ENCODE measurements at regions not wholly inside any gene's neighbourhood (a gene's known extent, or its start where the extent isn't known, plus 50 kb on each side); places are given as distances from the start of the nearest gene placed in this dataset.

DNA sequence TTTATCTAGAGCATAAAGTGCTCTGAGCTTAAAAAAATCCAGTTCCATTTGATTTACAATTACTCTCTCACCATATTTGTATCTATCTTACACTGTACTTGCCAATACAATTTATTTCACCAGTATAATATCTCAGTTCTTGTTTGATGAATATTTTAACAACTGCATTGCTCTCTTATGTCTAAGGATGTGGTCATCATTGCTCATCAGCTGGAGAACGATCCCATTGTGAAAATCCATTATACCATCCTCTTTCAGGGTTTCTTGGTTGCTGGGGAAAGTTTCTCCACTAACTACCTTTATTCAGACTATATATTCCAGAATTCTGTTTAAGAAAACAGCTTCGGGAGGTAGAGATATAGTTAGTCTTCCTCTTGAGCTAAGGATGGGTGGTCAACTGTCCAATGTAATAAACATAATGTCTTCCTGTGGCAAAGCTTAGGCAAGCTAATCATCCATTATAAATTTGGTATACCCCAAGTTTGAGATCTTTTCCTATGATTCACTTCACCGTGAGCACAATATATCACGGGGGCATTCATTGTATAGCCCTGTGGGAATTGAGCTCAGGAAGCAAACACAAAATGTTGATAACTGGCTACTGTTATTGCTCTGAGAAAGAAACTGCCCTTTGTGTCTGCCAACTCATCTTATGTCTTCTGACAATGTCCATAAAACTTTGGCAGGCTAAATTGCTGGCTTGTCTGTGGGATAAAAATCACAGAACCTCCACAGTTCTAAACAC lies 2361.9 kb downstream of the ARAP2 start:
- ATAC-seq (no peak), DNase-seq (no peak)
- in situ Hi-C loops (cut with MboI; ENCODE audit: low sequenced_read_pairs in 4 of 4) (no loop called here), intact Hi-C loops (cut with DNase I; ENCODE audit: low total_unique reads) (no loop called here)
- Histone ChIP-seq H3K27me3 (no peaks in the 10 kb centered on the region), H3K4me1 (no peaks in the 10 kb centered on the region), H3K36me3 (no peaks in the 10 kb centered on the region), H3K4me3 (no peak overlapping the region), H3K27ac (no peak overlapping the region), H3K9me3 (no peaks in the 10 kb centered on the region)
- no peak for TF ChIP-seq POLR2A (IDR thresholded peaks at IDR 0.05)
- TF ChIP-seq CTCF (IDR thresholded peaks at IDR 0.05 in 4 of 5, conservative IDR thresholded peaks at IDR 0.05 in 1 of 5), result no peak

DNA sequence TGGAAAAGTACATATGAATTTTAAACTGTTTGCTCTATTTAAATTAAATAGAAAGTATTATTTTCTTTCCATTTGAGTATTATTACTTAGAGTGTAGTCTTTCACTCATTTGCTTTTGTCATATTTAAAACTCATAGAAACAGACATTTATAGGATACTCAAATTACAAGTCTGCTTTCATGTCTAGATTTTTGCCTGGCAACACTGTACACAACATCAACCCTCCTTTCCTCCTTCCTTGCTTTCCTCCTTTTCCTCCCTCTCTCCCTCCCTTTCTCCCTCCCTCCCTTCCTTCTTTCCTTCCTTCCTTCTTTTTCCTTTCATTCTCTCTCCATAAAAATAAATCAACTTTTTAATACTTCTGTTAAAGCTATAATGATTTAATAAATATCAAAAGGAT lies 2361.2 kb downstream of the ARAP2 start:
- Histone ChIP-seq H3K27me3 (no peaks in the 10 kb centered on the region), H3K9me3 (no peaks in the 10 kb centered on the region), H3K27ac (no peak overlapping the region), H3K4me1 (no peaks in the 10 kb centered on the region), H3K4me3 (no peak overlapping the region), H3K36me3 (no peaks in the 10 kb centered on the region)
- intact Hi-C loops (cut with DNase I; ENCODE audit: low total_unique reads), result no loop called here
- no peak for ATAC-seq
- in situ Hi-C loops (cut with MboI; ENCODE audit: low sequenced_read_pairs in 4 of 4), result no loop called here
- TF ChIP-seq POLR2A (IDR thresholded peaks at IDR 0.05) (no peak), CTCF (IDR thresholded peaks at IDR 0.05 in 4 of 5, conservative IDR thresholded peaks at IDR 0.05 in 1 of 5) (no peak)
- DNase-seq, result no peak

DNA sequence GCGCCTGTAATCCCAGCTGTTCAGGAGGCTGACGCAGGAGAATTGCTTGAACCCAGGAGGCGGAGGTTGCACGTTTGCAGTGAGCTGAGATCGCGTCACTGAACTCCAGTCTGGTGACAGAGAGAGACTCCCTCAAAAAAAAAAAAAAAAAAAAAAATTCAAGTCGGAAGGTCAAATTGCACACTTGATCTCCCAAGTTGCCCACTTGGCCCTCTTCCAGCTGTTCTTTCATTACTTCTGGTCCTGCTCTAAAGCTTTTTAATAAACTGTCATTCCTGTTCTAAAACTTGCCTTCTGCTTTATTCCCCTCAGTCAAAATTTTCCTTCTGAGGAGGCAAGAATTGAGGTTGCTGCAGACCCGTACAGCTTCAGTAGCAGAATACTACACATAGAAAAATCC lies 2358.0 kb downstream of the ARAP2 start:
- no peaks in the 10 kb centered on the region for H3K9me3 ChIP-seq
- no peaks in the 10 kb centered on the region for H3K27me3 ChIP-seq
- no peaks in the 10 kb centered on the region for H3K36me3 ChIP-seq
- H3K4me3 ChIP-seq, result no peak overlapping the region
- TF ChIP-seq POLR2A (IDR thresholded peaks at IDR 0.05), result no peak
- no peaks in the 10 kb centered on the region for H3K4me1 ChIP-seq
- H3K27ac ChIP-seq, result no peak overlapping the region
- in situ Hi-C loops (cut with MboI; ENCODE audit: low sequenced_read_pairs in 4 of 4), result no loop called here
- DNase-seq (no peak), ATAC-seq (no peak)
- intact Hi-C loops (cut with DNase I; ENCODE audit: low total_unique reads), result no loop called here

GRCh38 chr4:33890841-33891240 lies 2353.5 kb downstream of the ARAP2 start:
- no peaks in the 10 kb centered on the region for H3K4me1 ChIP-seq
- in situ Hi-C loops (cut with MboI; ENCODE audit: low sequenced_read_pairs in 4 of 4) (no loop called here), intact Hi-C loops (cut with DNase I; ENCODE audit: low total_unique reads) (no loop called here)
- no peaks in the 10 kb centered on the region for H3K36me3 ChIP-seq
- ATAC-seq (no peak), DNase-seq (no peak)
- H3K27ac ChIP-seq, result no peak overlapping the region
- TF ChIP-seq POLR2A (IDR thresholded peaks at IDR 0.05) (no peak), CTCF (IDR thresholded peaks at IDR 0.05 in 4 of 5, conservative IDR thresholded peaks at IDR 0.05 in 1 of 5) (no peak)
- no peaks in the 10 kb centered on the region for H3K27me3 ChIP-seq
- H3K9me3 ChIP-seq, result no peaks in the 10 kb centered on the region
- no peak overlapping the region for H3K4me3 ChIP-seq

DNA sequence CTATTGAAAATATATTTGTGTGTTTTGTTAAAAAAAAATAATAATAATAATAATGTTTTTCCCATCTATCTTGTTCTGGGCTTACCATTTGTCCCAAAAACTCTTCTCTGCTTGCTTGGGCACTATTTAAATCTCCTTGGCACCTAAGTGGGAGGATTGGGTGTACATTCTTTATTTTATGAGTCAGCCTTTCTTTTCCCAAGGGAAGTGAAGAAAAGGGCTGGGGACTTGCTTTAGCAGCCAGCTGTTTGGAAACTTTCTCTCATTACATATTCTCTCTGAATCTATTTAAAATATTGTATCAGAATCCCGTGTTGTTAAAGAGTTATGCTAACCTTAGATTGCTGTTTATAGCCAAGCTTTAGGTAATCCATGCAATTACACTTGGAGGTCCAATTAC lies 2332.4 kb downstream of the ARAP2 start:
- no peaks in the 10 kb centered on the region for H3K36me3 ChIP-seq
- H3K4me3 ChIP-seq, result no peak overlapping the region
- H3K27ac ChIP-seq, result no peak overlapping the region
- in situ Hi-C loops (cut with MboI; ENCODE audit: low sequenced_read_pairs in 4 of 4) (no loop called here), intact Hi-C loops (cut with DNase I; ENCODE audit: low total_unique reads) (no loop called here)
- H3K9me3 ChIP-seq, result no peaks in the 10 kb centered on the region
- ATAC-seq (no peak), DNase-seq (no peak)
- H3K27me3 ChIP-seq, result no peaks in the 10 kb centered on the region
- TF ChIP-seq POLR2A (IDR thresholded peaks at IDR 0.05) (no peak), CTCF (IDR thresholded peaks at IDR 0.05 in 4 of 5, conservative IDR thresholded peaks at IDR 0.05 in 1 of 5) (no peak)
- H3K4me1 ChIP-seq, result no peaks in the 10 kb centered on the region
